GM08714 (cell line): ENCODE measurements at regions not wholly inside any gene's neighbourhood (a gene's known extent, or its start where the extent isn't known, plus 50 kb on each side); places are given as distances from the start of the nearest gene placed in this dataset.
"Not testable (repeated sequence)": the region's sequence is repeated elsewhere in the genome, so short reads cannot be mapped to it uniquely, and the experiment has no call there.

Experiments
- H3K4me3 ChIP-seq: fragments of 200-500 bp; sonication (Bioruptor generic); 2 replicates; pipeline ENCODE4 v1.5.1; 2014; ENCODE audit warnings: mild to moderate bottlenecking, low read length, inconsistent platforms
- ZNF274 ChIP-seq: IDR thresholded peaks from 2 replicates; pipeline ENCODE4 v1.6.1; 2012; ENCODE audit warnings: mild to moderate bottlenecking, low read depth, low read length

DNA sequence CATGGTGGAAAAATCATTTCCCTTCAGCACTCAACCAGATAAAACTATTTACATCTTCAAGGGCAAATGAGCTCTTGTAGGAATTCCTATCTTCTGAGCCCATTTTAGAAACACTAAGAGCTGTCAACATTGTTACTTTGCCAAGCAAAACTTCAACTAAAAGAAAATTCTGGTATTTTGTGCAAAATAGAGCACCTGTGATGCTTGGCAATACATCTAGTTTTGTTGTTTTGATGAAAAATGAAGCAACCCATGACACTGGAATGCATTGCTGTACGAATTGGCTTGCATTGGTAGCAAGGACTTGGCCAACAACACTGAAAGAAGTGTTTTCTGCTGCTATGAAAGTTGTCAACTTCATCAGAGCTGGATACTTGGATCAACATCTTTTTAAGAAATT is 194.4 kb downstream of the COX18 start:
- TF ChIP-seq ZNF274 = no peak

DNA sequence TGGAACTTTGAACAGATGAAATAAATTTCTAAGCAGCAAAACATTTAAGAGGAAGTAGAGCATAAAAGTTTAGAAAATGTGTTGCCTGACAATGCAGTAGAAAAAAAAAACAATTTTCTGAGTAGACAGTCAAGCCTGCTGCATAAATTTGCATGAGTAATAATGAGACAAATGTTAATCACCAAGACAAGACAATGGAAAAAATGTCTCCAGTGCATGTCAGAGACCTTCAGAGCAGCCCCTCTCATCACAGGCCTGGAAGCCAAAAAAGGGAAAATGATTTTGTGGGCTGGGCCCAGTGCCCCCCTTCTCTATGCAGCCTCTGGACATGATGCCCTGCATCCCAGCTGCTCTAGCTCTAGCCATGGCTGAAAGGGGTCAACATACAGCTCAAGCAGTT is 204.6 kb downstream of the COX18 start:
- TF ChIP-seq ZNF274 = no peak

More for the DNA sequence above, 194.4 kb downstream of the COX18 start:
- H3K4me3 ChIP-seq = no peak overlapping the region

DNA sequence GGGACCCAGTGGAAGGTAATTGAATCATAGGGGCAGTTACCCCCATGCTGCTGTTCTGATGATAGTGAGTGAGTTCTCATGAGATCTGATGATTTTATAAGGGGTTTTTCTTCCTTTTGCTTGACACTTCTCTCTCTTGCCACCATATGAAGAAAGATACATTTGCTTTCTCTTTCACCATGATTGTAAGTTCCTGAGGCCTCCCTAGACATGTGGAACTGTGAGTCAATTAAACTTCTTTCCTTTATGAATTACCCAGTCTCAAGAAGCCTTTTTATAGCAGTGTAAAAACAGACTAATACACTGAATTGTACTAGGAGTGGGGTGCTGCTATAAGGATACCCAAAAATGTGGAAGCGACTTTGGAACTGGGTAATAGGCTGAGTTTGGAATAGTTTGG is 205.2 kb downstream of the COX18 start:
- not testable (repeated sequence) for H3K4me3 ChIP-seq

More for the DNA sequence above, 204.6 kb downstream of the COX18 start:
- H3K4me3 ChIP-seq = no peak overlapping the region

DNA sequence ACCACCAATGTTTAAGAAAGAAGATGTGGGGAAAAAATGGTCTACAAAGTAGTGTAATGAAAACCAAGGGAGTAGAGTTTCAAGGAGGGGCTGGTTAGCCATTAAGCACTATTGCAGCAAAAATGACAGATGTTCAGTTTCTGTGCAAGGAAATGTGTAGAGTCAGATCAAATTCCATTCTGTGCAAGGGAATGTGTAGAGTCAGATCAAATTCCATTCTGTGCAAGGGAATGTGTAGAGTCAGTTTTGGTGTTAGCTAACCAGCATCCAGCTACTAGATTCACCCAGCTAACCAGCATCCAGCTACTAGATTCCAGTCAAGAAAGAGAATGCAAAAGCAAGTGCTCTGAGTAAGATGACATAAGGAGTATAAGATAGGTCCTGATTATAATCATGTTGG is 208.8 kb downstream of the COX18 start:
- no peak for TF ChIP-seq ZNF274
- no peak overlapping the region for H3K4me3 ChIP-seq

DNA sequence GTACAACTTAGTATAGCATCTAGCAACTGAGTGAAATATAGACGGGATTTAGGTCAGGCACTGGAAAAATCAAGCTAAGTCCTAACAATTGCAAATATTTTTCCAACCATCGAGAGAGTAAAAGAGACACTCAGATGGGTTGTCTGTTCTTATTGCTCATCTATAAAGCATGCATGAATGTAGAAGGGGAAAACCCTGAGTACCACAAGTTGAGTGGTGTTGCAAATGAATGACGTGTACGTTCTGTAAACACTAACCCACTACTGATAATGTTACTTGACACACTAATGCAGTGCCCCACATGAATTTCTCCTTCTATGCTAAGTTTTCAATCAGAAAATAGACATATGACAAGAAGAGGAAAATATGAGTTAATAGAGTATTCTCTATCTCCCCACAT is 211.2 kb downstream of the COX18 start:
- no peak overlapping the region for H3K4me3 ChIP-seq
- TF ChIP-seq ZNF274 = no peak

DNA sequence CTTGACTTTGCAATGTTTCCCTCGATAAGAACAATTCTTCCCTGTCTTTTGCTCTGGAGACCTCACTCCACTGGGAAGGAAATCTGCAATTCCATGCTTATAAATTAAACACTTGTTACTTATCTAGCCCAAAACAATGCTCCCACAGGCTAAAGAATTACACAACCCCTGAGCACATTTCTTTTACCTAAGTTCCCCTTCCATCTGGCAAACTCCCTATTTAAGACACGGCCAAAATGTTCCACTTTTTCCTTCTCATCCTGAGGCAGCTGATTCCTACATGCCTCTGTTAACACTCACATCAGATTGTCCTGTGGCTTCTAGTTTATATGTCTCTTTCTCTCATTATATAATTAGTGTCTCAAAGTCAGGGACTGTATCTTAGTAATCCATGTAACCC is 211.7 kb downstream of the COX18 start:
- H3K4me3 ChIP-seq = no peak overlapping the region
- no peak for TF ChIP-seq ZNF274

DNA sequence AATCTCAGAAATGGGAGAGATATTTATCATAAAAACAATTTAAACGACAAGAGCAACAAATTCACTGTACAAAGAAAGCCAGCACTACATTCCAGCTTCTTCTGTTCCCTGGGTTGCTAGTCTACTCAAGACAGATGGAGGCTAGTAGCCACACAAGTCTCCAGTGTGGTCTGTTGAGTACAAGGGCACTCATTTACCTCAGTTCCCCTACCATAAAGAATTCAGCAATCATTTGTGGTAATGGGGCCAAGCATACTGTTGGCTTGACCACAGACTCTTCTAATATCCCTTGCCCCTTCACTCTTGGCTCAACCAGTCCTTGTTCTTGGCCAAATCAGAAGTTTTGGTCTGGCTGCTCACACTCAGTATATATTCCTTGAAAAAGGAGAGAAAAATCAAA is 212.3 kb downstream of the COX18 start:
- TF ChIP-seq ZNF274 = no peak
- H3K4me3 ChIP-seq = no peak overlapping the region

DNA sequence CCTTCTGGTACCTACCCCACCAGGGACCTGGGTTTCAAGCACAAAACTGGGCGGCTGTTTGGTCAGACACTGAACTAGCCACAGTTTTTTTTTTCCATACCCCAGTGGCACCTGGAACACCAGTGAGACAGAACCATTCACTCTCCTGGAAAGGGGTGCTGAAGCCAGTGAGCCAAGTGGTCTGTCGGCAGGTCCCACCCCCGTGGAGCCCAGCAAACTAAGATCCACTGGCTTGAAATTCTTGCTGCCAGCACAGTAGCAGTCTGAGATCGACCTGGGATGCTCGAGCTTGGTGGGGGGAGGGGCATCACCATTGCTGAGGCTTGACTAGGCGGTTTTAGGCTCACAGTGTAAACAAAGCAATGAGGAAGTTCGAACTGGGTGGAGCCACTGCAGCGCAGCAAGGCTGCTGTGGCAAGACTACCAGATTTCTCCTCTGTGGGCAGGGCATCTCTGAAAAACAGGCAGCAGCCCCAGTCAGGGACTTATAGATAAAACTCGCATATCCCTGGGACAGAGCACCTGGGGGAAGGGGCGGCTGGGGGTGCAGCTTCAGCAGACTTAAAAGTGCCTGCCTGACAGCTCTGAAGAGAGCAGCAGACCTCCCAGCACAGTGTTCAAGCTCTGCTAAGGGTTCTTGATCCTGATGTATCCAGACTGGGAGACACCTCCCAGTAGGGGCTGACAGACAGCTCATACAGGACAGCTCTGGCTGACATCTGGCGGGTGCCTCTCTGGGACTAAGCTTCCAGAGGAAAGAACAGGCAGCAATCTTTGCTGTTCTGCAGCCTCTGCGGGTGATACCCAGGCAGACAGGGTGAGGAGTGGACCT is 223.0 kb downstream of the COX18 start:
- no peak for TF ChIP-seq ZNF274
- no peak overlapping the region for H3K4me3 ChIP-seq

DNA sequence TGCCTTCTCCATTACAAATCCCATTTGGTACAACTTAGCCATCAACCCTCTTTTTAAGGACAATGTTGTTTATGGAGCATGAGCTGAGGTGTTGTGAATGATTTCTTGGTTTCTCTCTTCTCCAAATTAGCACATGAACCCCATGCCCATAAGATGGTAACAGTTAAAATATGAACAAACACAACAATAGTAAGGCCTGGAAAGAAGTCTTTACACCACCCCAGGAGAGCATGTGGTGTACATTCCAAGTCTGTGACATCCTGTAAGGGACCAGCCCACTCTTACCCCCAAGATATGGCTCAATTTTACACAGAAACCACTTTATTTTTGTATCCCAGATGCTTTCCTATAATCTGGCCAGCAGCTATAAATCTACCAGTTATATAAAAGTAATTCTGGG is 226.1 kb downstream of the COX18 start:
- TF ChIP-seq ZNF274 = no peak
- H3K4me3 ChIP-seq = no peak overlapping the region

DNA sequence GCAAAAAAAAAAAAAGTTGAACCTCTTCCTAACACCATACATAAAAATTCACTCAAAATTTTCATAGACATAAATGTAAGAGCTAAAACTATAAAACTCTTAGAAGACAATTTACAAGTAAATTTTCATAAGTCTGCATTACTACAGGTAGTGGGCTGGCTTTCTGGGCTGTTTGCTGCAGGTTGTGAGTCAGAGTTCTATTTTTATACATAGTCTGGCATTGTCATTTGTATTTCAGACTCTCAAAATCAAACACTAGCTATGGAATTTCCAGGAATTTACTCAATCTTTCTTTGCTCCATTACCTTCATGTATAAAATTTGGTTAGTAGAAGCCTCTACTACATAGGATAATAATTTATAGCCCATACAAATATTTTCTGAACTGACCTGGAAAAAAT is 227.2 kb downstream of the COX18 start:
- H3K4me3 ChIP-seq = no peak overlapping the region
- no peak for TF ChIP-seq ZNF274

DNA sequence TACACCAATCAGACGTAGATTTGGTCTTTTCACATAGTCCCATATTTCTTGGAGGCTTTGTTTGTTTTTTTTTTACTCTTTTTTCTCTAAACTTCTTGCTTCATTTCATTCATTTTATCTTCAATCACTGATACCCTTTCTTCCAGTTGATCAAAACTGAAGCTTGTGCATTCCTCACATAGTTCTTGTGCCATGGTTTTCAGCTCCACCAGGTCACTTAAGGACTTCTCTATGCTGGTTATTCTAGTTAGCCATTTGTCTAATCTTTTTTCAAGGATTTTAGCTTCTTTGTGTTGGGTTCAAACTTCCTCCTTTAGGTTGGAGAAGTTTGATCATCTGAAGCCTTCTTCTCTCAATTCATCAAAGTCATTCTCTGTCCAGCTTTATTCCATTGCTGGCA is 229.3 kb downstream of the COX18 start:
- H3K4me3 ChIP-seq = not testable (repeated sequence)

DNA sequence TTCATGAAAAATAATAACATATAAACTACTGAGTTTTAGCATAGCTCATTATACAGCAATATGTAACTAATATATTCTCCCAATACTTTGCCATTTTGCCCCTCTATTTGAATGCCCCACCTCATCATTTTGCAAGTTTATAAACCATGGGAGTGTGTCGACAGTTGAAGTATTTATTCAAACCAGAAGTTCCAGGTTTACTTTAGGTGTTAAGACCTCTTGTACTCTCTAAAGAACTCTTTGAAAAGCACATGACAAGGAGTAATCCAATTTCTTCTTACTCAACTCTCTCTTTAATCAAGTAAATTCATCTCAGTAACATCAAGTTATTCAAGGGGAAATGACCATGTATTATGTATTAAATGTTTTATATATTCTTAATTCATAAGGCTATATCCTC is 240.7 kb downstream of the COX18 start:
- H3K4me3 ChIP-seq = no peak overlapping the region
- no peak for TF ChIP-seq ZNF274

DNA sequence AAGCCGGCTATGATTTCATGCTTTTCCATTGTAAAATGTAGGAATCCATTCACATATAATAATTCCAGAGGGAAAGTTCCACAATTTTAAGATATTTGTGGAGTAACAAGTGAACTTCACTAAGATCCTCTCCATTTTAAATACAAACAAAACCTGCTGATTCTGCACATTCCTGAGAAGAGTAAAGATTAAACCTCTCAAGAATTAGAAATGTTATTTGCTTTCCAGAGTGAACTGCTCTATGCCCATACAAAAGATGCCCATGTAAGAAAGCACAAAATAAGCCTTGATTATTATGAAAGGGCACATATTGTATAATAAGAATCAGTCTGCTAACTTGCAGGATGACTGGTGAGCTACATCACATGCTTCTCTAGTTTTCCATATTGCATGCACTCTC is 241.5 kb downstream of the COX18 start:
- TF ChIP-seq ZNF274 = no peak
- H3K4me3 ChIP-seq = no peak overlapping the region

DNA sequence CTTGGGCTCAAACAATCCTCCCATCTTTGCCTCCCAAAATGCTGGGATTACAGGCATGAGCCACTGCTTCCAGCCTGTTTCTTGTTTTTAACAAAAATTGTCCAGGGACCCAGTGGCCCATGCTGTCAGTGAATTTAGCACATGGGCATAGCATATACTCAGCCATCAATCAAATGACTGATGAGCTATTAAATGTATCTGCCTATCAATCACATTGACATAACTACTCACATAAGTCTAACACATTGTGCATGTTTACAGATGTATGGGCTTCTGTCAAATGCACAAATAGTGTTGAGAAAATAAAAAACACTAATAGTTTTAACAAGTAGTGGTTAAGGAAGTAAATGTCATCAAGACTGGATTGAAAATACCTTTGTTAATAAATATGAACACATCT is 249.4 kb downstream of the COX18 start:
- no peak for TF ChIP-seq ZNF274
- no peak overlapping the region for H3K4me3 ChIP-seq

DNA sequence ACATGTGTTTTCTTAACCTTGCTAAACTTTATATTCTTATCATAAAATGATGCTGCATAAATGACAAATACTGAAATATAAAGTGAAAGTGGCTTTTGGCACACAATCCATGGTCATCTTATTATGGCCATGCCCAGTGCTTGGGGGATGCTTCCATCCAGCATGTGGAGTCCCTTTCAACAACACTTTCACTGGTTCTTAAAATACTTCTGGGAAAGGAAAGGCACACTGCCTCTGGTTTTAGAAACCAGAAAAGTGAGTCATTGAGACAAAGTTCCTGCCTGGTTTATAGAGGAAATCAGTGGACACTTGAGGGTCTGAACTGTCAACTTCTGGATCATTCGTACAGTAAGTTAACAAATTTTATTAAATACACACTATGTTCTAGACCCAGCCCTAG is 248.0 kb upstream of the ADAMTS3 start:
- no peak overlapping the region for H3K4me3 ChIP-seq
- no peak for TF ChIP-seq ZNF274

DNA sequence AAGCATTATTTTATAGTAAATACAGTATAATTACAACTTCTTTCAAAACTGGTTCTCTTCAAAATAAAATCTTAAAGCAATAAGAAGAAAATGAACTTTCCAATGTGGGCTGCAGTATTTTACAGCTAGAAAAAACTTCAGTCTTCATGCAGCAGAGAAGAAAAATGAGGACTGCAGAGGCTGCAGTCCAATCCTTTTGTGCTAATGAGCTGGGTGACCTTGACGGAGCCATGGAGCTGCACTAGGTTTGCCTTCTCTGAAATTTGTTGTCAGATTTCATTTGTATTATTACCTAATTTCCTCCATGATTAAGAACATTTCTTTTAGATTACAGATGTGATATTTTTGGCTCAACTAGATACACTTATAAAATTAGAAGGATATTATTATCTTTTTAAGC is 245.2 kb upstream of the ADAMTS3 start:
- no peak overlapping the region for H3K4me3 ChIP-seq
- no peak for TF ChIP-seq ZNF274
